ENCODE measurements at regions not wholly inside any gene's neighbourhood (a gene's known extent, or its start where the extent isn't known, plus 50 kb on each side); places are given as distances from the start of the nearest gene placed in this dataset.

- TF ChIP-seq CTCF (IDR thresholded peaks at IDR 0.05; ENCODE audit: extremely low read depth in 1 of 2, insufficient read depth in 1 of 2, low read depth in 1 of 2, low read length in 2 of 2) (no peak), POLR2A (IDR thresholded peaks at IDR 0.05; ENCODE audit: low read depth, low read length) (no peak)
Measured at GRCh38 chr13:76226941-76227340, 590.8 kb downstream of the LMO7 start.

Measured in endothelial cell of umbilical vein (primary cell).